Neural progenitor cell (in vitro differentiated cells): ENCODE measurements at regions not wholly inside any gene's neighbourhood (a gene's known extent, or its start where the extent isn't known, plus 50 kb on each side); places are given as distances from the start of the nearest gene placed in this dataset.
A peak's percentile ranks its signal among the peaks of the same experiment; 100 is the strongest.

Source experiments
- DNase-seq: peaks from one replicate; pipeline ENCODE4 v3.0.0-alpha.2; 2016; ENCODE audit warnings: low spot score
- H2AFZ ChIP-seq: fragments of 200-600 bp; sonication (generic); replicated peaks from 2 replicates; pipeline ENCODE4 v1.6.1; 2016; ENCODE audit warnings: antibody characterized with exemption
- H3F3A ChIP-seq: fragments of 200-600 bp; sonication (generic); 2 replicates; pipeline ENCODE4 v1.6.1; 2016; ENCODE audit warnings: antibody characterized with exemption, low read depth
- H3K27ac ChIP-seq: fragments of 200-600 bp; sonication (generic); 2 replicates; pipeline ENCODE4 v1.5.1; 2016; ENCODE audit warnings: mild to moderate bottlenecking
- H3K27me3 ChIP-seq: fragments of 200-600 bp; sonication (generic); 2 replicates; pipeline ENCODE4 v1.6.1; 2016; ENCODE audit warnings: mild to moderate bottlenecking, moderate library complexity
- H3K36me3 ChIP-seq: fragments of 200-600 bp; sonication (generic); 2 replicates; pipeline ENCODE4 v1.5.1; 2016
- H3K4me1 ChIP-seq: fragments of 200-600 bp; sonication (generic); 2 replicates; pipeline ENCODE4 v1.6.1; 2016; ENCODE audit warnings: mixed run types
- H3K4me2 ChIP-seq: fragments of 200-600 bp; sonication (generic); 2 replicates; pipeline ENCODE4 v1.6.1; 2016
- H3K4me3 ChIP-seq: fragments of 200-600 bp; sonication (generic); 2 replicates; pipeline ENCODE4 v1.5.1; 2016
- H3K79me2 ChIP-seq: fragments of 200-600 bp; sonication (generic); 2 replicates; pipeline ENCODE4 v1.6.1; 2016; ENCODE audit warnings: low read depth
- H3K9ac ChIP-seq: fragments of 200-600 bp; sonication (generic); 2 replicates; pipeline ENCODE4 v1.6.1; 2016
- H3K9me3 ChIP-seq: fragments of 200-600 bp; sonication (generic); 2 replicates; pipeline ENCODE4 v1.5.1; 2016; ENCODE audit warnings: low read depth
- H4K20me1 ChIP-seq: fragments of 200-600 bp; sonication (generic); 2 replicates; pipeline ENCODE4 v1.6.1; 2016; ENCODE audit warnings: low read depth
- H3K27ac Mint-ChIP-seq: 3 replicates; pipeline ENCODE4 v1.8.0; 2021; ENCODE audit warnings: mixed read lengths
- H3K27me3 Mint-ChIP-seq: 2 replicates; pipeline ENCODE4 v1.8.0; 2022; ENCODE audit warnings: low read depth, mild to moderate bottlenecking, inconsistent platforms, moderate library complexity, mixed read lengths; ENCODE audit not compliant: insufficient read depth
- H3K36me3 Mint-ChIP-seq: 3 replicates; pipeline ENCODE4 v1.8.0; 2021; ENCODE audit warnings: mixed read lengths
- H3K4me1 Mint-ChIP-seq: 3 replicates; pipeline ENCODE4 v1.8.0; 2021; ENCODE audit warnings: mixed read lengths
- H3K4me3 Mint-ChIP-seq: 3 replicates; pipeline ENCODE4 v1.8.0; 2021; ENCODE audit warnings: mild to moderate bottlenecking, moderate library complexity, mixed read lengths
- H3K9me3 Mint-ChIP-seq: 3 replicates; pipeline ENCODE4 v1.8.0; 2020; ENCODE audit warnings: mixed read lengths
- CTCF ChIP-seq: fragments of 200-600 bp; sonication (generic); IDR thresholded peaks from 2 replicates; pipeline ENCODE4 v1.5.1; 2017; ENCODE audit warnings: antibody characterized with exemption, mild to moderate bottlenecking
- EZH2 ChIP-seq: fragments of 200-600 bp; sonication (generic); IDR thresholded peaks from 2 replicates; pipeline ENCODE4 v1.6.1; 2017; ENCODE audit warnings: antibody characterized with exemption, mild to moderate bottlenecking, moderate library complexity
- EZH2phosphoT487 ChIP-seq: fragments of 200-600 bp; sonication (generic); IDR thresholded peaks from 2 replicates; pipeline ENCODE4 v1.6.1; 2017; ENCODE audit warnings: antibody characterized with exemption

GRCh38 chr13:55087085-55087484, 2053.6 kb upstream of the PRR20A start:
- Mint-ChIP-seq H3K4me1 (peaks cover 8% of the 10 kb centered on the region), H3K4me3 (no peak overlapping the region), H3K36me3 (no peaks in the 10 kb centered on the region), H3K27me3 (no peaks in the 10 kb centered on the region), H3K9me3 (peaks cover 2% of the 10 kb centered on the region), H3K27ac (no peak overlapping the region)
- DNase-seq: no peak
- H3K36me3 ChIP-seq: no peaks in the 10 kb centered on the region
- peaks cover 3% of the 10 kb centered on the region for H3K4me1 ChIP-seq
- H3F3A ChIP-seq: no peaks in the 10 kb centered on the region
- H3K4me3 ChIP-seq: no peak overlapping the region
- TF ChIP-seq EZH2phosphoT487: no peak
- peak; percentile 19 for TF ChIP-seq CTCF
- peak overlapping the region; percentile 57 for H2AFZ ChIP-seq
- no peaks in the 10 kb centered on the region for H4K20me1 ChIP-seq
- no peak overlapping the region for H3K4me2 ChIP-seq
- H3K79me2 ChIP-seq: no peaks in the 10 kb centered on the region
- no peak overlapping the region for H3K9ac ChIP-seq
- no peaks in the 10 kb centered on the region for H3K9me3 ChIP-seq
- H3K27me3 ChIP-seq: no peaks in the 10 kb centered on the region
- no peak overlapping the region for H3K27ac ChIP-seq

- Mint-ChIP-seq H3K4me1 (peaks cover 8% of the 10 kb centered on the region), H3K36me3 (no peaks in the 10 kb centered on the region), H3K27me3 (no peaks in the 10 kb centered on the region), H3K4me3 (no peak overlapping the region), H3K27ac (no peak overlapping the region), H3K9me3 (no peaks in the 10 kb centered on the region)
- no peaks in the 10 kb centered on the region for H3F3A ChIP-seq
- no peaks in the 10 kb centered on the region for H4K20me1 ChIP-seq
- H3K4me2 ChIP-seq: no peak overlapping the region
- no peak overlapping the region for H2AFZ ChIP-seq
- no peak overlapping the region for H3K27ac ChIP-seq
- H3K79me2 ChIP-seq: no peaks in the 10 kb centered on the region
- no peak overlapping the region for H3K4me3 ChIP-seq
- DNase-seq: no peak
- H3K27me3 ChIP-seq: no peaks in the 10 kb centered on the region
- no peaks in the 10 kb centered on the region for H3K36me3 ChIP-seq
- TF ChIP-seq CTCF (no peak), EZH2phosphoT487 (no peak), EZH2 (no peak)
- no peaks in the 10 kb centered on the region for H3K9me3 ChIP-seq
- H3K4me1 ChIP-seq: peaks cover 3% of the 10 kb centered on the region
- no peak overlapping the region for H3K9ac ChIP-seq
Measured at GRCh38 chr13:55090612-55091011, 2050.1 kb upstream of the PRR20A start.

- Histone ChIP-seq H3K4me3 (no peak overlapping the region), H3K27me3 (no peaks in the 10 kb centered on the region), H3F3A (no peaks in the 10 kb centered on the region), H3K4me2 (no peak overlapping the region), H3K27ac (no peak overlapping the region), H3K36me3 (no peaks in the 10 kb centered on the region), H3K9ac (no peak overlapping the region), H4K20me1 (no peaks in the 10 kb centered on the region), H2AFZ (no peak overlapping the region), H3K9me3 (no peaks in the 10 kb centered on the region), H3K79me2 (no peaks in the 10 kb centered on the region), H3K4me1 (peaks cover 3% of the 10 kb centered on the region)
- no peak overlapping the region for H3K4me3 Mint-ChIP-seq
- H3K27ac Mint-ChIP-seq: no peak overlapping the region
- peak; percentile 18 for DNase-seq
- TF ChIP-seq EZH2 (no peak), EZH2phosphoT487 (no peak)
- H3K27me3 Mint-ChIP-seq: no peaks in the 10 kb centered on the region
- no peaks in the 10 kb centered on the region for H3K9me3 Mint-ChIP-seq
- H3K4me1 Mint-ChIP-seq: peaks cover 8% of the 10 kb centered on the region
- H3K36me3 Mint-ChIP-seq: no peaks in the 10 kb centered on the region
Measured at GRCh38 chr13:55091172-55091571, 2049.5 kb upstream of the PRR20A start.

- no peak overlapping the region for H3K27ac ChIP-seq
- TF ChIP-seq EZH2 (no peak), CTCF (no peak), EZH2phosphoT487 (no peak)
- H3K4me1 ChIP-seq: no peaks in the 10 kb centered on the region
- H3K9ac ChIP-seq: no peak overlapping the region
- no peaks in the 10 kb centered on the region for H4K20me1 ChIP-seq
- Mint-ChIP-seq H3K36me3 (no peaks in the 10 kb centered on the region), H3K27me3 (no peaks in the 10 kb centered on the region), H3K9me3 (no peaks in the 10 kb centered on the region), H3K4me3 (no peak overlapping the region), H3K4me1 (no peaks in the 10 kb centered on the region), H3K27ac (no peak overlapping the region)
- H3K27me3 ChIP-seq: no peaks in the 10 kb centered on the region
- no peak overlapping the region for H3K4me3 ChIP-seq
- no peak for DNase-seq
- H3K79me2 ChIP-seq: no peaks in the 10 kb centered on the region
- H3K36me3 ChIP-seq: no peaks in the 10 kb centered on the region
- H3K9me3 ChIP-seq: no peaks in the 10 kb centered on the region
- no peaks in the 10 kb centered on the region for H3F3A ChIP-seq
- H3K4me2 ChIP-seq: no peak overlapping the region
- H2AFZ ChIP-seq: no peak overlapping the region
Measured at GRCh38 chr13:55106509-55106908, 2034.2 kb upstream of the PRR20A start.
